Urothelium cell line (cell line): ENCODE measurements at regions not wholly inside any gene's neighbourhood (a gene's known extent, or its start where the extent isn't known, plus 50 kb on each side); places are given as distances from the start of the nearest gene placed in this dataset.
A peak's percentile ranks its signal among the peaks of the same experiment; 100 is the strongest.
"Not testable (repeated sequence)": the region's sequence is repeated elsewhere in the genome, so short reads cannot be mapped to it uniquely, and the experiment has no call there.

Experiments used
- DNase-seq: peaks from one replicate; pipeline ENCODE4 v3.0.0; 2011; ENCODE audit warnings: low spot score, mixed read lengths
- FAIRE-seq: peaks from 2 replicates; lab custom pipeline; 2011; peaks lifted over from hg19 to GRCh38; lab: Jason Lieb, UNC

- FAIRE-seq: no peak
Measured at GRCh38 chr1:212155219-212155618, 119.7 kb downstream of the DTL start.

GRCh38 chr1:212157252-212157651 is 121.7 kb downstream of the DTL start:
- no peak for FAIRE-seq
- no peak for DNase-seq

More at GRCh38 chr1:212155219-212155618, 119.7 kb downstream of the DTL start:
- DNase-seq: no peak

GRCh38 chr1:212158912-212159796 is 123.6 kb downstream of the DTL start:
- DNase-seq (no peak), FAIRE-seq (no peak)

- FAIRE-seq: no peak
- DNase-seq: peak; percentile 80
Measured at GRCh38 chr1:212161231-212161781, 123.9 kb upstream of the PPP2R5A start.

- FAIRE-seq: no peak
Measured at GRCh38 chr1:212162635-212163034, 122.6 kb upstream of the PPP2R5A start.

GRCh38 chr1:212164095-212164872 is 120.9 kb upstream of the PPP2R5A start:
- DNase-seq (no peak), FAIRE-seq (no peak)

More at GRCh38 chr1:212162635-212163034, 122.6 kb upstream of the PPP2R5A start:
- DNase-seq: peak; percentile 64

- no peak for DNase-seq
- FAIRE-seq: no peak
Measured at GRCh38 chr1:212166244-212166643, 119.0 kb upstream of the PPP2R5A start.

- FAIRE-seq (no peak), DNase-seq (no peak)
Measured at GRCh38 chr1:212166644-212167043, 118.6 kb upstream of the PPP2R5A start.

- FAIRE-seq (no peak), DNase-seq (no peak)
Measured at GRCh38 chr1:212167098-212167497, 118.1 kb upstream of the PPP2R5A start.

- no peak for DNase-seq
- no peak for FAIRE-seq
Measured at GRCh38 chr1:212173567-212173966, 111.6 kb upstream of the PPP2R5A start.

- FAIRE-seq, DNase-seq: not testable (repeated sequence)
Measured at GRCh38 chr1:212174295-212174694, 110.9 kb upstream of the PPP2R5A start.

- no peak for DNase-seq
- FAIRE-seq: no peak
Measured at GRCh38 chr1:212177542-212177941, 107.7 kb upstream of the PPP2R5A start.

GRCh38 chr1:212178851-212179250 is 106.4 kb upstream of the PPP2R5A start:
- no peak for DNase-seq
- FAIRE-seq: no peak

- peak; percentile 65 for DNase-seq
Measured at GRCh38 chr1:212179394-212180076, 105.7 kb upstream of the PPP2R5A start.

GRCh38 chr1:212181015-212181882 is 104.0 kb upstream of the PPP2R5A start:
- no peak for FAIRE-seq
- DNase-seq: no peak

More at GRCh38 chr1:212179394-212180076, 105.7 kb upstream of the PPP2R5A start:
- FAIRE-seq: no peak

- no peak for DNase-seq
- FAIRE-seq: no peak
Measured at GRCh38 chr1:212182171-212182570, 103.0 kb upstream of the PPP2R5A start.

- DNase-seq (no peak), FAIRE-seq (no peak)
Measured at GRCh38 chr1:212182579-212182978, 102.6 kb upstream of the PPP2R5A start.

- DNase-seq (no peak), FAIRE-seq (no peak)
Measured at GRCh38 chr1:212186427-212187207, 98.6 kb upstream of the PPP2R5A start.
